Small intestine (tissue), 7 donors: ENCODE measurements at regions not wholly inside any gene's neighbourhood (a gene's known extent, or its start where the extent isn't known, plus 50 kb on each side); places are given as distances from the start of the nearest gene placed in this dataset.

Experiments
- DNase-seq, 2 donors: peaks; one replicate each; pipeline versions ENCODE4 v3.0.0 to v3.0.0-alpha.2; 2013
- FAIRE-seq: peaks from 2 replicates; lab custom pipeline; 2012; peaks lifted over from hg19 to GRCh38; lab: Jason Lieb, UNC
- H3K27ac ChIP-seq, 3 donors: one replicate each; pipeline ENCODE4 v1.5.1; 2013; ENCODE audit warnings: low read length in 2 of 3, mild to moderate bottlenecking in 2 of 3, control low read depth in 1 of 3, inconsistent platforms in 1 of 3, low read depth in 1 of 3, moderate library complexity in 1 of 3
- H3K27me3 ChIP-seq, 3 donors: one replicate each; pipeline ENCODE4 v1.6.1; 2013; ENCODE audit warnings: low read length in 3 of 3, inconsistent platforms in 1 of 3; ENCODE audit not compliant: control insufficient read depth in 3 of 3, insufficient read depth in 3 of 3
- H3K36me3 ChIP-seq, 3 donors: one replicate each; pipeline ENCODE4 v1.6.1; 2013; ENCODE audit warnings: low read length in 3 of 3, inconsistent platforms in 1 of 3, low read depth in 1 of 3, mild to moderate bottlenecking in 1 of 3, moderate library complexity in 1 of 3; ENCODE audit not compliant: control insufficient read depth in 3 of 3, insufficient read depth in 2 of 3
- H3K4me1 ChIP-seq, 3 donors: one replicate each; pipeline ENCODE4 v1.6.1; 2013; ENCODE audit warnings: low read length in 2 of 3, inconsistent platforms in 1 of 3, low read depth in 1 of 3, mild to moderate bottlenecking in 1 of 3, moderate library complexity in 1 of 3; ENCODE audit not compliant: control insufficient read depth in 3 of 3, insufficient read depth in 2 of 3
- H3K4me3 ChIP-seq, 3 donors: one replicate each; pipeline ENCODE4 v1.5.1; 2013; ENCODE audit warnings: low read length in 3 of 3, control low read depth in 1 of 3, inconsistent platforms in 1 of 3, low read depth in 1 of 3, mild to moderate bottlenecking in 1 of 3, moderate library complexity in 1 of 3
- H3K9me3 ChIP-seq, 2 donors: one replicate each; pipeline ENCODE4 v1.6.1; 2013; ENCODE audit warnings: low read depth in 1 of 2, low read length in 1 of 2; ENCODE audit not compliant: control insufficient read depth in 2 of 2, insufficient read depth in 1 of 2
- WGBS, 3 donors: extraction: QIAGEN DNeasy Blood & Tissue Kit; methylation state at CpG; one replicate each; pipeline ENCODE4 v1.1.7; 2013; 5-methylcytosine and 5-hydroxymethylcytosine counted together
- donor health status: healthy with polysubstance abuse.
- donor health status: control.
- donor health status: control.
- donor health status: Bipolar disorder and iron deficiency.
- donor health status: healthy.

DNA sequence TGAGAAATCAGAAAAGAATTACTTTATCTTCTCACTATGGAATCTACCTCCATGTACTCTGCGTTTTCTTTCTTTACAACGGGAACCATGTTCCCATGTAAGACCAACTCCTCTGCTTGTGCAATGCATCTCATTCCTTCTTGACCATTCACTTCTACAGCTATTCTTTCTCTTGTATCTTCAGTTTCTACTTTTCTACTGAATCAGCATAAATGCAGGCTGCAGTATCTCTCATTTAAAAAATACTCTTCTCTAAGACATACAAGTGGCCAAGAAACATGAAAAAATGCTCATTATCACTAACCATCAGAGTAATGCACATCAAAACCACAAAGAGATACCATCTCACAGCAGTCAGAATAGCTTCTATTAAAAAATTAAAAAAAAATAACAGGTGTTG lies 74.1 kb upstream of the NANOGP8 start:
- 73 to 98% (median 97%) methylated on average over 2 of the region's 2 CpGs for WGBS, 3 donors

GRCh38 chr15:35151782-35152181 lies 66.7 kb upstream of the NANOGP8 start:
- Histone ChIP-seq H3K4me3 (no peak overlapping the region), H3K27ac (no peak overlapping the region), H3K36me3 (no peaks in the 10 kb centered on the region), H3K4me1 (no peaks in the 10 kb centered on the region), H3K9me3 (no peaks in the 10 kb centered on the region), H3K27me3 (no peaks in the 10 kb centered on the region)
- no peak for FAIRE-seq
- DNase-seq: no peak
- 78 to 84% (median 82%) methylated on average over 8 of the region's 8 CpGs for WGBS, 3 donors

More for the DNA sequence above, 74.1 kb upstream of the NANOGP8 start:
- no peak for FAIRE-seq
- H3K4me1 ChIP-seq: no peaks in the 10 kb centered on the region
- H3K4me3 ChIP-seq: no peak overlapping the region
- no peaks in the 10 kb centered on the region for H3K36me3 ChIP-seq
- no peak for DNase-seq
- no peak overlapping the region for H3K27ac ChIP-seq
- peaks cover 0 to 6% of the 10 kb centered on the region in 2 donors for H3K9me3 ChIP-seq
- no peaks in the 10 kb centered on the region for H3K27me3 ChIP-seq

DNA sequence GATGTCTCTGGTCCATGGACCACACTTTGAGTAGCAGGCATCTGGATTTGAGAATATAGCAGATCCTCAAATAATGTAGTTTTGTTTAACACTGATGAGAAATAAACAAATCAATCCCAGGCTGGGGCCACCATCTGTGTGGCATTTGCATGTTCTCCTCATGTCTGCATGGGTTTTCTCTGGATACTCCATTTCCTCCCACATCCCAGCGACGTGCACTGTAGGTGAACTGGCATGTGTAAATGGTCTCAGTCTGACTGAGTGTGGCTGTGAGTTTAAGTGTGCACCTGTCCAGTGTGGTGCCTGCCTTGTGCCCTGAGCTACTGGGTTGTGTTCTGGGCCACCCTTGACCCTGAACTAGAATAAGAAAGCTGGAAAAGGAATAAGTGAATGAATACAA lies 66.3 kb upstream of the NANOGP8 start:
- Histone ChIP-seq H3K27ac (no peak overlapping the region), H3K27me3 (no peaks in the 10 kb centered on the region), H3K36me3 (no peaks in the 10 kb centered on the region), H3K4me1 (no peaks in the 10 kb centered on the region), H3K9me3 (no peaks in the 10 kb centered on the region), H3K4me3 (no peak overlapping the region)
- 85 to 92% (median 86%) methylated on average over 2 of the region's 2 CpGs for WGBS, 3 donors
- DNase-seq (no peak), FAIRE-seq (no peak)

- Histone ChIP-seq H3K27ac (no peak overlapping the region), H3K36me3 (no peaks in the 10 kb centered on the region), H3K9me3 (no peaks in the 10 kb centered on the region), H3K4me1 (no peaks in the 10 kb centered on the region), H3K27me3 (no peaks in the 10 kb centered on the region), H3K4me3 (no peak overlapping the region)
- 77 to 88% (median 87%) methylated on average over 3 of the region's 3 CpGs for WGBS, 3 donors
- DNase-seq (no peak), FAIRE-seq (no peak)
Measured at GRCh38 chr15:35150361-35150760, 65.3 kb upstream of the NANOGP8 start.

GRCh38 chr15:35145336-35145735 lies 60.2 kb upstream of the NANOGP8 start:
- no peak for DNase-seq
- Histone ChIP-seq H3K9me3 (no peaks in the 10 kb centered on the region), H3K27me3 (no peaks in the 10 kb centered on the region), H3K4me1 (peaks cover 0 to 24% (median 0%) of the 10 kb centered on the region in 3 donors), H3K27ac (no peak overlapping the region), H3K36me3 (no peaks in the 10 kb centered on the region), H3K4me3 (no peak overlapping the region)
- no peak for FAIRE-seq
- WGBS, 3 donors: 94 to 100% (median 95%) methylated on average over 1 of the region's 1 CpG

DNA sequence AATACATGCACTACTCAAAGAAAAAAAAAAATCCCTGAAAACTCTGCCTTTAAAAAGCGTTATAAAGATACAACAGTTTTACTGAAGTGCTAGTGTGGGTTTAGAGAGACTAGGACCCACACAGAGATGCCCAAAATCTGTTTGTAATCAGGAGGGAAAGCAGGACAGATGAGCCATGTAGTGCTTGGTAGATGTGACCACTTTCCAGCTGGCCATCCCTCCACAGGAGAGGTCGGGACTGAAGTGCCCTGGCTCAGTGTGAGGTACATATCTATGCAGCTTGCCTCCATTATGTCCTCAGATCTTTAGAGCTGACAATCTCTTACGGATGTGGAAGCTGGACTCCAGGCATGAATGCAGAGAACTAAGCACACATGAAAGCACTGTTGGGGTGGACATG lies 57.5 kb upstream of the NANOGP8 start:
- WGBS, 3 donors: 63 to 88% (median 66%) methylated on average over 3 of the region's 3 CpGs
- Histone ChIP-seq H3K9me3 (peaks cover 0 to 3% of the 10 kb centered on the region in 2 donors), H3K4me1 (peaks cover 0 to 24% (median 0%) of the 10 kb centered on the region in 3 donors), H3K4me3 (no peak overlapping the region), H3K27ac (peak overlapping the region in 1 of 3 donors; percentile 56), H3K36me3 (peaks cover 0 to 2% (median 0%) of the 10 kb centered on the region in 3 donors), H3K27me3 (no peaks in the 10 kb centered on the region)
- FAIRE-seq (no peak), DNase-seq (peak in 1 of 2 donors; percentile 13)

DNA sequence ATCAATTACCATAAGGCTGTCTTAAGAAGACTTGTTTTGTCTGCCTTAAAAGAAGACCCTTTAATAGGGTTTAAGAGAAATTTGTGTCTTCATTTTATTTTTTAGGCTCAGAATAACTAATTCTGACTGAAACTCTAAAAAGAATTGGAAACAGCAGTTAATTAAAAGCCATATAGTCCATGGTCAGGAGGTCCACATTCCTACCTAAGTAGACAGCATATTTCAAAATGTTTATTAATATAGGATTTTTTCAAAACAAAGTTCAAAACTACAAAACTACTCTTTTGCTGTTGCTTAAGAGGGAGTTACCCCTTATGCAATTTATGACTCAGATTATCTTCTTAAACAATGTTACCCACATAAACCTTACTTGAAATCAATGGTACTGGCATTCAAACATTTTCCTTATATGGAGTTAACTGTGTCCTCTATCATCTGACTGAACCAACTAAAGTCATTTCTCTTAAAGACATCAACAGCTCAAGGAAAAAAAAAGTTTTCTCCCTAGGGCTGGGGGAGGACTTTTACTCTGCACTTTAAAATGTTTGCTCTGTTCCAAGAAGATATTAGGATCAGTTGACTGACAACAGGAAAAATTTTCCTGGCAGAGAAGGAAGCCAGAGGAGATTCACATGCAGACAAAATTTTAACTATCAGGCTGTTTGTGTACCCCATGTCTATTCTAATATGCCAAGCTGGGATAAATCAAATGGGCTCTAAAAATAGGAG lies 56.8 kb upstream of the NANOGP8 start:
- peaks cover 0 to 3% of the 10 kb centered on the region in 2 donors for H3K9me3 ChIP-seq
- H3K4me3 ChIP-seq: no peak overlapping the region
- H3K36me3 ChIP-seq: peaks cover 0 to 2% (median 0%) of the 10 kb centered on the region in 3 donors
- H3K27me3 ChIP-seq: no peaks in the 10 kb centered on the region
- H3K27ac ChIP-seq: peak overlapping the region in 1 of 3 donors; percentile 56
- FAIRE-seq (no peak), DNase-seq (peak in 1 of 2 donors; percentile 74)
- peaks cover 0 to 24% (median 0%) of the 10 kb centered on the region in 3 donors for H3K4me1 ChIP-seq

DNA sequence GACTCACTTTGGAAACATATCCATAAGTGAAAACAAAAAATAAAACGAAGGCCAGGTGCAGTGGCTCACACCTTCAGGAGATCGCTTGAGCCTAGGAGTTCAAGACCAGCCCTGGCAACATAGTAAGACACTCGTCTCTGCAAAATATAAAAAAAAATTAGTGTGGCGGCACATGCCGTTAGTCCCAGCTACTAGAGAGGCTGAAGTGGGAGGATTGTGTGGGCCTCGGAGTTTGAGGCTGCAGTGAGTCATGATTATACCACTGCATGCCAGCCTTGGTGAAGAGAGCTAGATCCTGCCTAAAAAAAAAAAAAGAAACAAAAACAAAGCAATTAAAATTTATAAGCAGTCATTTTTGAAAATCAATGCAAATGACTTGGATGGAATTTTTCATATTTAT lies 54.7 kb upstream of the NANOGP8 start:
- H3K4me1 ChIP-seq: peaks cover 0 to 24% (median 0%) of the 10 kb centered on the region in 3 donors
- DNase-seq (no peak), FAIRE-seq (no peak)
- H3K27ac ChIP-seq: no peak overlapping the region
- H3K36me3 ChIP-seq: peaks cover 0 to 2% (median 0%) of the 10 kb centered on the region in 3 donors
- peaks cover 0 to 3% of the 10 kb centered on the region in 2 donors for H3K9me3 ChIP-seq
- no peak overlapping the region for H3K4me3 ChIP-seq
- WGBS, 3 donors: 86 to 94% (median 91%) methylated on average over 6 of the region's 6 CpGs
- H3K27me3 ChIP-seq: no peaks in the 10 kb centered on the region
